NCI-H82 treated with DMSO at 0.1 percent for 48 hours (cell line): ENCODE measurements at regions not wholly inside any gene's neighbourhood (a gene's known extent, or its start where the extent isn't known, plus 50 kb on each side); places are given as distances from the start of the nearest gene placed in this dataset.
"Not testable (repeated sequence)": the region's sequence is repeated elsewhere in the genome, so short reads cannot be mapped to it uniquely, and the experiment has no call there.

Source experiments
- DNase-seq: peaks from one replicate; lab custom pipeline; 2025; ENCODE audit not compliant: unreplicated experiment; lab: John Stamatoyannopoulos, UW

- DNase-seq = no peak
Measured at GRCh38 chr13:65260946-65261891, 1968.9 kb downstream of the PCDH9 start.

GRCh38 chr13:65240773-65241172 lies 1989.4 kb downstream of the PCDH9 start:
- DNase-seq = no peak

- no peak for DNase-seq
Measured at GRCh38 chr13:65236841-65237418, 1993.2 kb downstream of the PCDH9 start.

- DNase-seq = no peak
Measured at GRCh38 chr13:65217471-65217995, 2012.6 kb downstream of the PCDH9 start.

- DNase-seq = not testable (repeated sequence)
Measured at GRCh38 chr13:65202845-65203244, 2027.3 kb downstream of the PCDH9 start.

- DNase-seq = no peak
Measured at GRCh38 chr13:65188721-65189120, 2041.4 kb downstream of the PCDH9 start.

- no peak for DNase-seq
Measured at GRCh38 chr13:65168026-65168425, 2062.1 kb downstream of the PCDH9 start.

GRCh38 chr13:65166675-65167074 lies 2063.5 kb downstream of the PCDH9 start:
- no peak for DNase-seq

- DNase-seq = no peak
Measured at GRCh38 chr13:65159803-65160202, 2070.3 kb downstream of the PCDH9 start.

- DNase-seq = no peak
Measured at GRCh38 chr13:65155861-65156260, 2074.3 kb downstream of the PCDH9 start.

- DNase-seq = no peak
Measured at GRCh38 chr13:65154661-65155447, 2075.3 kb downstream of the PCDH9 start.

- DNase-seq = no peak
Measured at GRCh38 chr13:65149687-65150086, 2080.4 kb downstream of the PCDH9 start.

GRCh38 chr13:65143920-65144319 lies 2086.2 kb downstream of the PCDH9 start:
- no peak for DNase-seq

GRCh38 chr13:65133094-65133493 lies 2097.0 kb downstream of the PCDH9 start:
- no peak for DNase-seq

- no peak for DNase-seq
Measured at GRCh38 chr13:65125236-65125635, 2104.9 kb downstream of the PCDH9 start.

GRCh38 chr13:65112531-65112941 lies 2117.6 kb downstream of the PCDH9 start:
- no peak for DNase-seq

GRCh38 chr13:65112123-65112522 lies 2118.0 kb downstream of the PCDH9 start:
- no peak for DNase-seq

GRCh38 chr13:65111223-65111622 lies 2118.9 kb downstream of the PCDH9 start:
- no peak for DNase-seq

- not testable (repeated sequence) for DNase-seq
Measured at GRCh38 chr13:65104436-65104835, 2125.7 kb downstream of the PCDH9 start.

GRCh38 chr13:65103351-65103750 lies 2126.8 kb downstream of the PCDH9 start:
- no peak for DNase-seq
